HL-60 (cell line): ENCODE measurements at regions not wholly inside any gene's neighbourhood (a gene's known extent, or its start where the extent isn't known, plus 50 kb on each side); places are given as distances from the start of the nearest gene placed in this dataset.
"Not testable (repeated sequence)": the region's sequence is repeated elsewhere in the genome, so short reads cannot be mapped to it uniquely, and the experiment has no call there.

Source experiments
- DNase-seq, 2 experiments: peaks; one replicate each; pipeline ENCODE4 v3.0.0-alpha.2; 2010 to 2020; ENCODE audit warnings: low read depth in 1 of 2, low spot score in 1 of 2
- H3K27ac ChIP-seq: fragments of 250-450 bp; sonication (Bioruptor Pico); replicated peaks from 2 replicates; pipeline ENCODE4 v1.5.1; 2020; ENCODE audit warnings: mild to moderate bottlenecking, moderate library complexity
- H3K27me3 ChIP-seq: fragments of 250-450 bp; sonication (Bioruptor Pico); 2 replicates; pipeline ENCODE4 v1.5.1; 2021; ENCODE audit warnings: mild to moderate bottlenecking, moderate library complexity; ENCODE audit not compliant: insufficient read depth, poor library complexity, severe bottlenecking
- H3K4me3 ChIP-seq: replicated peaks from 2 replicates; pipeline ENCODE4 v1.5.1; 2011; ENCODE audit warnings: mild to moderate bottlenecking, control low read depth, low read length; ENCODE audit not compliant: insufficient read depth
- CTCF ChIP-seq: IDR thresholded peaks from one replicate; pipeline ENCODE4 v1.5.1; 2011; ENCODE audit warnings: low read length, control low read depth, inconsistent platforms; ENCODE audit not compliant: insufficient read depth
- GABPA ChIP-seq: IDR thresholded peaks from 2 replicates; pipeline ENCODE4 v1.6.1; 2012; ENCODE audit warnings: low read depth
- POLR2AphosphoS5 ChIP-seq: IDR thresholded peaks from 2 replicates; pipeline ENCODE4 v1.6.1; 2012; ENCODE audit warnings: low read depth
- REST ChIP-seq: IDR thresholded peaks from 2 replicates; pipeline ENCODE4 v1.6.1; 2012; ENCODE audit warnings: low read depth; ENCODE audit not compliant: insufficient replicate concordance
- SPI1 ChIP-seq: IDR thresholded peaks from 2 replicates; pipeline ENCODE4 v1.6.1; 2012; ENCODE audit warnings: low read depth, mild to moderate bottlenecking, borderline replicate concordance

GRCh38 chr11:134843020-134843419, 431.0 kb upstream of the B3GAT1 start:
- no peak for DNase-seq
- Histone ChIP-seq H3K27me3 (no peaks in the 10 kb centered on the region), H3K4me3 (no peak overlapping the region), H3K27ac (no peak overlapping the region)
- no peak for TF ChIP-seq CTCF
- TF ChIP-seq POLR2AphosphoS5: no peak

- no peak for DNase-seq
- no peak overlapping the region for H3K27ac ChIP-seq
- H3K27me3 ChIP-seq: no peaks in the 10 kb centered on the region
- no peak overlapping the region for H3K4me3 ChIP-seq
- no peak for TF ChIP-seq CTCF
Measured at GRCh38 chr11:134841972-134842371, 429.9 kb upstream of the B3GAT1 start.

GRCh38 chr11:134841411-134841810, 429.4 kb upstream of the B3GAT1 start:
- Histone ChIP-seq H3K4me3 (no peak overlapping the region), H3K27me3 (no peaks in the 10 kb centered on the region), H3K27ac (no peak overlapping the region)
- DNase-seq: no peak
- TF ChIP-seq GABPA (no peak), REST (no peak), CTCF (no peak), SPI1 (no peak)

GRCh38 chr11:134840945-134841344, 428.9 kb upstream of the B3GAT1 start:
- TF ChIP-seq GABPA: no peak
- no peak for DNase-seq
- Histone ChIP-seq H3K27ac (no peak overlapping the region), H3K27me3 (no peaks in the 10 kb centered on the region), H3K4me3 (no peak overlapping the region)

GRCh38 chr11:134840165-134840564, 428.1 kb upstream of the B3GAT1 start:
- not testable (repeated sequence) for H3K27ac ChIP-seq

GRCh38 chr11:134838708-134839107, 426.7 kb upstream of the B3GAT1 start:
- no peak overlapping the region for H3K4me3 ChIP-seq
- no peak for DNase-seq
- no peaks in the 10 kb centered on the region for H3K27me3 ChIP-seq
- no peak overlapping the region for H3K27ac ChIP-seq
- TF ChIP-seq CTCF (no peak), REST (no peak), SPI1 (no peak), POLR2AphosphoS5 (no peak)

More at GRCh38 chr11:134840165-134840564, 428.1 kb upstream of the B3GAT1 start:
- DNase-seq, H3K27me3 ChIP-seq, H3K4me3 ChIP-seq: not testable (repeated sequence)
